Stromal cell of bone marrow (primary cell): ENCODE measurements at regions not wholly inside any gene's neighbourhood (a gene's known extent, or its start where the extent isn't known, plus 50 kb on each side); places are given as distances from the start of the nearest gene placed in this dataset.
"Not testable (repeated sequence)": the region's sequence is repeated elsewhere in the genome, so short reads cannot be mapped to it uniquely, and the experiment has no call there.

ENCODE experiments used
- DNase-seq: peaks from one replicate; pipeline ENCODE4 v3.0.0-alpha.2; 2012; ENCODE audit warnings: low read depth

- no peak for DNase-seq
Measured at GRCh38 chr6:86609549-86610388, 327.6 kb upstream of the HTR1E start.

- DNase-seq: not testable (repeated sequence)
Measured at GRCh38 chr6:86603364-86603763, 334.0 kb upstream of the HTR1E start.

- not testable (repeated sequence) for DNase-seq
Measured at GRCh38 chr6:86602093-86602492, 335.2 kb upstream of the HTR1E start.

GRCh38 chr6:86598969-86599368 lies 338.4 kb upstream of the HTR1E start:
- DNase-seq: not testable (repeated sequence)

GRCh38 chr6:86595641-86596040 lies 341.7 kb upstream of the HTR1E start:
- no peak for DNase-seq

GRCh38 chr6:86586195-86586594 lies 351.1 kb upstream of the HTR1E start:
- DNase-seq: no peak

GRCh38 chr6:86581833-86582232 lies 355.5 kb upstream of the HTR1E start:
- DNase-seq: no peak

- no peak for DNase-seq
Measured at GRCh38 chr6:86563197-86563596, 374.1 kb upstream of the HTR1E start.

GRCh38 chr6:86558318-86558717 lies 379.0 kb upstream of the HTR1E start:
- no peak for DNase-seq

GRCh38 chr6:86537292-86537861 lies 400.0 kb upstream of the HTR1E start:
- no peak for DNase-seq

GRCh38 chr6:86536121-86536520 lies 401.2 kb upstream of the HTR1E start:
- DNase-seq: no peak

- no peak for DNase-seq
Measured at GRCh38 chr6:86535100-86535499, 402.2 kb upstream of the HTR1E start.

GRCh38 chr6:86529635-86530034 lies 407.7 kb upstream of the HTR1E start:
- no peak for DNase-seq

- no peak for DNase-seq
Measured at GRCh38 chr6:86526238-86526637, 411.1 kb upstream of the HTR1E start.

- DNase-seq: no peak
Measured at GRCh38 chr6:86516087-86516486, 421.2 kb upstream of the HTR1E start.

- no peak for DNase-seq
Measured at GRCh38 chr6:86511962-86512361, 425.4 kb upstream of the HTR1E start.

- DNase-seq: no peak
Measured at GRCh38 chr6:86508230-86508629, 429.1 kb upstream of the HTR1E start.

- DNase-seq: no peak
Measured at GRCh38 chr6:86502497-86502896, 434.8 kb upstream of the HTR1E start.

- no peak for DNase-seq
Measured at GRCh38 chr6:86500035-86500434, 437.3 kb upstream of the HTR1E start.

GRCh38 chr6:86489042-86489441 lies 448.3 kb upstream of the HTR1E start:
- DNase-seq: not testable (repeated sequence)

- DNase-seq: no peak
Measured at GRCh38 chr6:86487660-86488221, 449.6 kb upstream of the HTR1E start.

- DNase-seq: not testable (repeated sequence)
Measured at GRCh38 chr6:86478316-86478715, 459.0 kb upstream of the HTR1E start.

GRCh38 chr6:86477500-86478148 lies 459.7 kb upstream of the HTR1E start:
- DNase-seq: no peak
